Astrocyte of the cerebellum (primary cell): ENCODE measurements at regions not wholly inside any gene's neighbourhood (a gene's known extent, or its start where the extent isn't known, plus 50 kb on each side); places are given as distances from the start of the nearest gene placed in this dataset.

Experiments used
- DNase-seq: peaks from one replicate; pipeline ENCODE4 v3.0.0-alpha.2; 2011; ENCODE audit warnings: low read depth
- H3K4me3 ChIP-seq: 2 replicates; pipeline ENCODE4 v1.5.1; 2011; ENCODE audit warnings: mild to moderate bottlenecking, low read depth, low read length, moderate library complexity
- CTCF ChIP-seq: IDR thresholded peaks from 2 replicates; pipeline ENCODE4 v1.5.1; 2012; ENCODE audit warnings: low read length, low read depth, moderate library complexity, mild to moderate bottlenecking; ENCODE audit errors: missing control alignments
- in situ Hi-C: cut with HindIII; loops from 2 replicates; pipeline ENCODE4 v1.10.0; 2017; ENCODE audit warnings: low sequenced_read_pairs

GRCh38 chr3:66723231-66723630 is 222.4 kb upstream of the LRIG1 start:
- in situ Hi-C loops: no loop called here
- TF ChIP-seq CTCF: no peak
- no peak overlapping the region for H3K4me3 ChIP-seq
- DNase-seq: no peak

- no peak overlapping the region for H3K4me3 ChIP-seq
- TF ChIP-seq CTCF: no peak
- no peak for DNase-seq
- in situ Hi-C loops: no loop called here
Observed at GRCh38 chr3:66729687-66730393, 229.0 kb upstream of the LRIG1 start.

GRCh38 chr3:66738625-66739365 is 238.0 kb upstream of the LRIG1 start:
- no peak for DNase-seq
- no peak for TF ChIP-seq CTCF
- no peak overlapping the region for H3K4me3 ChIP-seq
- in situ Hi-C loops: no loop called here

DNA sequence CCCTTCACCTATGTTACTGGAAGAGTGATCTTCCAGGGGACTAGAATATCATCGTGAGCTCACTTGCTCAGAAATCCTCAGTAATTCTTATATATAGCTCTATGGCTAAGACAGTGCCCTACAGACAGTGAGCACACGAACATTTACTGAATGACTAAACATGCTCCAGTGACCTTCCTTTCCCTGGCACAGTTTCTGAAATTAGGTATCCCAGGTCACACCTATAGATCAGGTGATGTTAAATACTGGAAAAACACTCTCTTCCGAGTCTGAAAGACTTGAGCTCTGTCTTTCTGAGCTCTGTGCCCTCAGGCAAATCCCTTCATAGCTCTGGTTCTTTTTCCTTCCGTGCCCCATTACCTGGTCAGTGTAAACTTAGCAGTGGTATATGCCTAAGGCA is 239.4 kb upstream of the LRIG1 start:
- DNase-seq: no peak
- TF ChIP-seq CTCF: no peak
- in situ Hi-C loops: no loop called here
- H3K4me3 ChIP-seq: no peak overlapping the region

GRCh38 chr3:66744521-66744920 is 243.7 kb upstream of the LRIG1 start:
- in situ Hi-C loops: no loop called here
- no peak for DNase-seq
- H3K4me3 ChIP-seq: no peak overlapping the region
- no peak for TF ChIP-seq CTCF

GRCh38 chr3:66744986-66745385 is 244.2 kb upstream of the LRIG1 start:
- no peak for TF ChIP-seq CTCF
- in situ Hi-C loops: no loop called here

More at GRCh38 chr3:66744986-66745385, 244.2 kb upstream of the LRIG1 start:
- DNase-seq: no peak
- no peak overlapping the region for H3K4me3 ChIP-seq
